ENCODE measurements at regions not wholly inside any gene's neighbourhood (a gene's known extent, or its start where the extent isn't known, plus 50 kb on each side); places are given as distances from the start of the nearest gene placed in this dataset.
"Not testable (repeated sequence)": the region's sequence is repeated elsewhere in the genome, so short reads cannot be mapped to it uniquely, and the experiment has no call there.

DNA sequence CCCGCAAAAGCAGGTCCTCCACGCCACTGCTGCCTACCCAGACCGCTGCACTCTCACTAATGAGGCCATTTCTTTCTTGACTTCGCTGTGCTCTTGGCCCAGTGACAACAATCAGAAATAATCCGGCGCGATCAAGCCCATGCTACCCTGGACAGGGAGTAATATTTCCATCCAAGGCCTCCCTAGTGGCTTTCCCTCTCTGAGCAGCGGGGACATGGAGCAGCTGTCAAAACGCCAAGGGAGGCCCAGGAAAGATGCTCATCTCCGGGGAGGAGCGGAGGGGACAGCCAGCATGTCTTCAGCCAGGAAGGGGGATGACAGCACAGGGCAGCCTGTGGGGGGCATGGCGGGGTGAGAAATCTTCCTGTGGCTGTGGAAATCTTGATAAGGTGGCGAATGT, 154.9 kb downstream of the SEPTIN7 start:
- DNase-seq (ENCODE audit: low read depth); H3K4me3 ChIP-seq (ENCODE audit: low read depth, low read length); in situ Hi-C loops (cut with HindIII; ENCODE audit: low sequenced_read_pairs): not testable (repeated sequence)

DNA sequence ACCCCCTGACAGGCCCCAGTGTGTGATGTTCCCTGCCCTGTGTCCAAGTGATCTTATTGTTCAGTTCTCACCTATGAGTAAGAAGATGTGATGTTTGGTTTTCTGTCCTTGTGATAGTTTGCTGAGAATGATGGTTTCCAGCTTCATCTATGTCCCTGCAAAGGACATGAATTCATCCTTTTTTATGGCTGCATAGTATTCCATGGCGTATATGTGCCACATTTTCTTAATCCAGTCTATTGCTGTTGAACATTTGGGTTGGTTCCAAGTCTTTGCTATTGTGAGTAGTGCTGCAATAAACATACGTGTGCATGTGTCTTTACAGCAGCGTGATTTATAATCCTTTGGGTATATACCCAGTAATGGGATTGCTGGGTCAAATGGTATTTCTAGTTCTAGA, 156.1 kb downstream of the SEPTIN7 start:
- in situ Hi-C loops (cut with HindIII; ENCODE audit: low sequenced_read_pairs); DNase-seq (ENCODE audit: low read depth); H3K4me3 ChIP-seq (ENCODE audit: low read depth, low read length): not testable (repeated sequence)

DNA sequence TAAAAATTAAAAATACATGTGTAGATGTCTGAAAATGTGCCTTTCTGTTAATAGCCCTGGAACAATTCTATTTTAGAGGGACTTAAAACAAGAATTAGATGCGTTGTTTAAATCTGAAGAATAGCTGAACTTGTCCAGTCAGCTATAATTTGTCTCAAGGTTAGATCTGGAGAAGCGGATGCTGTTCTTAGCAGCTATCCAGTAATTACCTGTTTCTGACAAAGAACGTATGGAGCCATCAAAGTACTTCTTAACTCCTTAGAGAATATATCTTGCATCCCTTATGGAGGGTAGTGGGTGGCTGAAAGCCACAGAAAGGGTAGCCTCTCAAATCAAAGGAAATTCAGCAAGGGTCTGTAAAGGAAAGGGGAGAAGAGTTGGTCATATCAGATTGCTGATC, 160.4 kb downstream of the SEPTIN7 start:
- H3K4me3 ChIP-seq (ENCODE audit: low read depth, low read length); in situ Hi-C loops (cut with HindIII; ENCODE audit: low sequenced_read_pairs); DNase-seq (ENCODE audit: low read depth): not testable (repeated sequence)

DNA sequence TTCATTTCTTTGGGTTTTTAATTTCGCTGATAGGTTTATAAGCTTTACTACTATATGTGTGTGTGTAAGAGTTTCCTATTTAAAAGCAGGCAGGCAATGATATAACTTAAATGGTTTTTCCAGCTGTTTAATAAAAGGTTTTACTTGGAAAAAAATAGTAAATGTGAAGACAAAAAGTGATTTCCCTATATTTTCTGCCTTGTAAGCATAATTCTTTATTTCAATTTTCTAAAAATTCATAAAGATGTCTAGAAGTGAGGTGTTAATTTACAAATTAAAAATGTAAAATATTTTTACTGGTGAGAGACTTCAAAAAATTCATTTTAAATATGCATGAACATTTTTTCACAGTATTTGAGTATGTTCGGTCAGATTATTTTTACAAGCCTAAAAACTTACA, 161.8 kb downstream of the SEPTIN7 start:
- in situ Hi-C loops (cut with HindIII; ENCODE audit: low sequenced_read_pairs); H3K4me3 ChIP-seq (ENCODE audit: low read depth, low read length); DNase-seq (ENCODE audit: low read depth): not testable (repeated sequence)

DNA sequence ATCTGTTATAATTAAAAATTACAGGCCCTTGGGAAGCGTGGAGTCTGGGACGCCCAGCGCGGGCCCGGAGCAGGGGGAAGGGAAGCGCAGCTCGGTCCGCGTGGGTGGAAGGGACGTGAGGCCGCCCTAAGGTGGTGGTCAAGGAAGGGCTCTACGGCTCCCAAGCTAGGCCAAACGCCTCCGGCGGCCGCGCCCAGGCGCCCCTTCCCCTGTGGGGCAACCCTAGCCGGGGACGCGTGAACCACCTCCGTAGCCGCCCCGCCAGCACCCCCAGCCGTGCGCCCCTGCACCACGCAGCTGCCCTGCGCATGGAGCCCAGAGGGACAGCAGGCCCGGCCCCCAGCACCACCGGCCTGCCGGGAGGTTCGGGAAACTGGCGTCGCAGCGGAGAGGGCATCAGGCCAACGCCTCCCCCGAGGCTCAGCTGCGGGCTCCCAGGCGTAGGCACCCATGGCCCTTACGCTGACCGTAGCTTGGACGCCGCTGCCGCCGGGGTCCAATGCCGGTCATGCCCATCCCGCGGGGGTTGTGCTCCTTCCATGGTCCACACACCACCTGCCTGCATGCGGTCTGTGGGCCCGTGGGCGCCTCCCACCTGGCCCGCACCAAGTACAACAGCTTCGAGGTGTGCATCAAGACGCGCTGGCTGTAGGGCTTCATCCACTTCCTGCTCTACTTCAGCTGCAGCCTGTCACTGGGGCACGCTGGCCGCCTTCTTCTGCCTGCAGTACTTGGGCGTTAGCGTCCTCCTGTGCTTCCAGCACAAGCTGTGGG, 166.7 kb downstream of the SEPTIN7 start:
- no peak for DNase-seq (ENCODE audit: low read depth)
- no peak overlapping the region for H3K4me3 ChIP-seq (ENCODE audit: low read depth, low read length)
- in situ Hi-C loops (cut with HindIII; ENCODE audit: low sequenced_read_pairs), result no loop called here
- TF ChIP-seq, protein P1, sequence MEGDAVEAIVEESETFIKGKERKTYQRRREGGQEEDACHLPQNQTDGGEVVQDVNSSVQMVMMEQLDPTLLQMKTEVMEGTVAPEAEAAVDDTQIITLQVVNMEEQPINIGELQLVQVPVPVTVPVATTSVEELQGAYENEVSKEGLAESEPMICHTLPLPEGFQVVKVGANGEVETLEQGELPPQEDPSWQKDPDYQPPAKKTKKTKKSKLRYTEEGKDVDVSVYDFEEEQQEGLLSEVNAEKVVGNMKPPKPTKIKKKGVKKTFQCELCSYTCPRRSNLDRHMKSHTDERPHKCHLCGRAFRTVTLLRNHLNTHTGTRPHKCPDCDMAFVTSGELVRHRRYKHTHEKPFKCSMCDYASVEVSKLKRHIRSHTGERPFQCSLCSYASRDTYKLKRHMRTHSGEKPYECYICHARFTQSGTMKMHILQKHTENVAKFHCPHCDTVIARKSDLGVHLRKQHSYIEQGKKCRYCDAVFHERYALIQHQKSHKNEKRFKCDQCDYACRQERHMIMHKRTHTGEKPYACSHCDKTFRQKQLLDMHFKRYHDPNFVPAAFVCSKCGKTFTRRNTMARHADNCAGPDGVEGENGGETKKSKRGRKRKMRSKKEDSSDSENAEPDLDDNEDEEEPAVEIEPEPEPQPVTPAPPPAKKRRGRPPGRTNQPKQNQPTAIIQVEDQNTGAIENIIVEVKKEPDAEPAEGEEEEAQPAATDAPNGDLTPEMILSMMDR (IDR thresholded peaks at IDR 0.05; ENCODE audit: low read depth, low read length, missing control alignments), result no peak

DNA sequence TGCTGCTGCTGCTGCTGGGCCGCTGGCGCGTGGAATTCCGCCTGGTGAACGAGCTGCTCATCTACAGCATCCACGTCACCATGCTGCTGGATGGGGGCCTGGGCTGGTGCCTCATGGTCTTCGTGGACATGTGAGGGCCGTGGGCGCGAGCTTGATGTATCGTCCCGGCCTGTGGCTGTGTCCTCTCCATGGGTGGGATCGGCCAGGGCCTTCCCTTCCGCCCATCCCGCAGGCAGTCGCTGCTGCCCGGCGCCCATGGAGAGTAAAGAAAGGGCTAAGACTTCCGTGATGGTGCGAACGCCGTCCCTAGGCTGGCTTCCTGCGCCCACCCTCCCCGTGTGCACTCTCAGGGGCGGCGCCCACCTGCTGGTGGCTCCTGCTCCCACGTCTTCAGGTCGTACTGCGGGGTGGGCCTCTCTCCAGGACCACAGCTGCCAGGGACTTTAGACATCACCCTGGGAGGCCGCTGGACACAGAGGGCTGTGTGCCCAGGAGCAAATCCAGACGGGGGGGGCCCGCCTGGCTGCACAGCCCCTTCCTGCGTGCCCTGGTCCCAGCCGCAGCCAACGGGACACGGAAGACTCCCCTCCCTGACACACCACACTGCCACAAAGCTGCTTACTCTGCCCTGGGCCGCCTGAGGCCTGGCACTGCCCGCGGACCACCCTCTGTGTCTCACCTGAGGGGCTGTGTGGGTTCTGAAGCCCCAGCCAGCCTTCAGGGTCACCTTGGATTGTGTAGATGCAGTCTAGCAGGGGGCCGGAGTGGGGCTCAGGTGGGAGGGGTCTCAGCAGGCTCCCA, 167.5 kb downstream of the SEPTIN7 start:
- TF ChIP-seq, protein P1 (IDR thresholded peaks at IDR 0.05; ENCODE audit: low read depth, low read length, missing control alignments), result no peak
- H3K4me3 ChIP-seq (ENCODE audit: low read depth, low read length), result no peak overlapping the region
- in situ Hi-C loops (cut with HindIII; ENCODE audit: low sequenced_read_pairs), result no loop called here
- DNase-seq (ENCODE audit: low read depth), result no peak

DNA sequence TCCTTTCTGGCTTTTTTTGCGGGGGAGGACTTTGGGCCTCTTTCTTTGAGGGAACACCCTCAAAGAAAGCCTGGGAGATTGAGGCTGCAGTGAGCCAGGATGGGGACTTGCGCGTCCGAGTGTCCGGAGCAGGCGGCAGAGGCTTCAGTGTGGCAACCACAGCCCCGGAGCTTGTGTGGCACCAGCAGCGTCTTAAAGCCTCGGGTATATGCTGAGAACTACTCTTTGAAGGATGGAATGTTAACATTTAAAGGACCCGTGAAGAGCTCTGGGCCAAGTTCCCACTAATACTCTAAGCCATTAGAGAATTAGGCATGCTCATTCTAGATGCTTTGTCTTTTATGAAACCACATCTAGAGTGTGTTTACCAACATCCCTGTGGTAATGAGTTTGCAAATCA, 168.2 kb downstream of the SEPTIN7 start:
- no peak overlapping the region for H3K4me3 ChIP-seq (ENCODE audit: low read depth, low read length)
- DNase-seq (ENCODE audit: low read depth), result no peak
- TF ChIP-seq, protein P1 (IDR thresholded peaks at IDR 0.05; ENCODE audit: low read depth, low read length, missing control alignments), result no peak
- in situ Hi-C loops (cut with HindIII; ENCODE audit: low sequenced_read_pairs), result no loop called here

DNA sequence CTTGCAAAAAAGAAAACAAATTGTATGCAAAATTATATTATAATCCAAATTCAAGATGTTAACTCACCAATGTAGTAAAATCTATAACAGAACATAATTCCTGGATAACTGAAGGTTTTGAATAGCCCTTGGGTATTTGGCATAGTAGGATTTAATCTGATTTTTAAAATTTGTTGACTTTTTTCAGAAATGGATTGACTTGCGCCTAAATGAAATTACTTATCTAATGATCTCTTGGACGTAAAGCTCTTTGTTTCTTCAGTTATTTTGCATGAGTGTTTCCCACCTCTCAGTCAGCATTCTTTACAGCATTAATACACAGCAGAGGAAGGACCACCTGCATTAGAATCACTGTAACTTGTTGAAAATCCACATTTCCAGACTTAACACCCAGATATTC, 169.6 kb downstream of the SEPTIN7 start:
- TF ChIP-seq, protein P1 (IDR thresholded peaks at IDR 0.05; ENCODE audit: low read depth, low read length, missing control alignments), result no peak
- H3K4me3 ChIP-seq (ENCODE audit: low read depth, low read length), result no peak overlapping the region
- in situ Hi-C loops (cut with HindIII; ENCODE audit: low sequenced_read_pairs), result no loop called here
- no peak for DNase-seq (ENCODE audit: low read depth)
